ENCODE measurements at regions not wholly inside any gene's neighbourhood (a gene's known extent, or its start where the extent isn't known, plus 50 kb on each side); places are given as distances from the start of the nearest gene placed in this dataset.
"Not testable (repeated sequence)": the region's sequence is repeated elsewhere in the genome, so short reads cannot be mapped to it uniquely, and the experiment has no call there.

GRCh38 chr10:21135023-21135931 lies 238.2 kb upstream of the NEBL start:
- DNase-seq (ENCODE audit: low read depth): no peak

- DNase-seq (ENCODE audit: low read depth): no peak
These were observed 237.5 kb upstream of the NEBL start for GRCh38 chr10:21134645-21135022.

GRCh38 chr10:21130683-21131442 lies 233.8 kb upstream of the NEBL start:
- DNase-seq (ENCODE audit: low read depth): no peak

GRCh38 chr10:21130108-21130507 lies 233.0 kb upstream of the NEBL start:
- no peak for DNase-seq (ENCODE audit: low read depth)

- no peak for DNase-seq (ENCODE audit: low read depth)
These were observed 228.5 kb upstream of the NEBL start for GRCh38 chr10:21125471-21126228.

GRCh38 chr10:21122907-21123306 lies 225.8 kb upstream of the NEBL start:
- DNase-seq (ENCODE audit: low read depth): no peak

GRCh38 chr10:21121822-21122221 lies 224.7 kb upstream of the NEBL start:
- DNase-seq (ENCODE audit: low read depth): not testable (repeated sequence)

- no peak for DNase-seq (ENCODE audit: low read depth)
These were observed 217.6 kb upstream of the NEBL start for GRCh38 chr10:21114683-21115082.

- DNase-seq (ENCODE audit: low read depth): no peak
These were observed 213.2 kb upstream of the NEBL start for GRCh38 chr10:21110358-21110757.

GRCh38 chr10:21106931-21107330 lies 209.8 kb upstream of the NEBL start:
- not testable (repeated sequence) for DNase-seq (ENCODE audit: low read depth)

- not testable (repeated sequence) for DNase-seq (ENCODE audit: low read depth)
These were observed 208.2 kb upstream of the NEBL start for GRCh38 chr10:21105331-21105730.

GRCh38 chr10:21100871-21101514 lies 203.9 kb upstream of the NEBL start:
- DNase-seq (ENCODE audit: low read depth): no peak

GRCh38 chr10:21100190-21100589 lies 203.1 kb upstream of the NEBL start:
- no peak for DNase-seq (ENCODE audit: low read depth)

GRCh38 chr10:21099291-21100062 lies 202.4 kb upstream of the NEBL start:
- no peak for DNase-seq (ENCODE audit: low read depth)

- no peak for DNase-seq (ENCODE audit: low read depth)
These were observed 200.8 kb upstream of the NEBL start for GRCh38 chr10:21097926-21098355.

GRCh38 chr10:21095494-21096055 lies 198.5 kb upstream of the NEBL start:
- DNase-seq (ENCODE audit: low read depth): no peak

GRCh38 chr10:21095073-21095472 lies 198.0 kb upstream of the NEBL start:
- no peak for DNase-seq (ENCODE audit: low read depth)

- no peak for DNase-seq (ENCODE audit: low read depth)
These were observed 195.8 kb upstream of the NEBL start for GRCh38 chr10:21092683-21093524.

GRCh38 chr10:21090609-21091082 lies 193.5 kb upstream of the NEBL start:
- DNase-seq (ENCODE audit: low read depth): no peak

- no peak for DNase-seq (ENCODE audit: low read depth)
These were observed 190.4 kb upstream of the NEBL start for GRCh38 chr10:21087476-21087875.

Measured in stimulated activated CD8-positive, alpha-beta memory T cell treated with anti-CD3 and anti-CD28 coated beads, Interleukin-12 subunit alpha, Interleukin-12 subunit beta, amount 100 ng/mL, for 1 hour (primary cell).